PC-9 (cell line): ENCODE measurements at regions not wholly inside any gene's neighbourhood (a gene's known extent, or its start where the extent isn't known, plus 50 kb on each side); places are given as distances from the start of the nearest gene placed in this dataset.
"Not testable (repeated sequence)": the region's sequence is repeated elsewhere in the genome, so short reads cannot be mapped to it uniquely, and the experiment has no call there.

Source experiments
- BruUV-seq: library from RNA; stranded (reverse); fragments of 400-500 nt; replicated peaks from 2 replicates; lab custom pipeline; 2021; lab: Mats Ljungman, UMichigan
- CTCF ChIA-PET: fragments of 300-600 bp; sonication (Branson Sonifier 250); formaldehyde crosslinking; loops from one replicate; lab custom pipeline; 2022; ENCODE audit warnings: antibody characterized with exemption; lab: Charles Lee
- POLR2A ChIA-PET: fragments of 300-600 bp; sonication (Branson Sonifier 250); formaldehyde crosslinking; loops from one replicate; lab custom pipeline; 2022; ENCODE audit warnings: antibody characterized with exemption; ENCODE audit not compliant: unreplicated experiment; lab: Charles Lee
- DNase-seq, 2 experiments: peaks; one replicate each; pipeline versions ENCODE4 v3.0.0 to v3.0.0-alpha.2; 2015 to 2022; ENCODE audit warnings: mixed read lengths in 1 of 2
- H2AFZ ChIP-seq: fragments of 200-600 bp; sonication (generic); 2 replicates; pipeline ENCODE4 v1.8.1; 2017; ENCODE audit warnings: antibody characterized with exemption
- H3F3A ChIP-seq: fragments of 200-600 bp; sonication (generic); 2 replicates; pipeline ENCODE4 v1.8.1; 2017; ENCODE audit warnings: antibody characterized with exemption, mild to moderate bottlenecking, low read depth; ENCODE audit not compliant: insufficient read depth
- H3K27ac ChIP-seq: fragments of 200-600 bp; sonication (generic); 2 replicates; pipeline ENCODE4 v1.6.1; 2016; ENCODE audit warnings: mixed run types
- H3K27me3 ChIP-seq: fragments of 200-600 bp; sonication (generic); 2 replicates; pipeline ENCODE4 v1.6.1; 2016; ENCODE audit warnings: low read depth, mixed run types; ENCODE audit not compliant: insufficient read depth
- H3K36me3 ChIP-seq: fragments of 200-600 bp; sonication (generic); 2 replicates; pipeline ENCODE4 v1.6.1; 2016; ENCODE audit warnings: low read depth, mixed run types
- H3K4me1 ChIP-seq: fragments of 200-600 bp; sonication (generic); replicated peaks from 2 replicates; pipeline ENCODE4 v1.6.1; 2016; ENCODE audit warnings: mixed run types; ENCODE audit not compliant: insufficient read depth
- H3K4me2 ChIP-seq: fragments of 200-600 bp; sonication (generic); 2 replicates; pipeline ENCODE4 v1.6.1; 2017; ENCODE audit warnings: mixed run types
- H3K4me3 ChIP-seq: fragments of 200-600 bp; sonication (generic); 2 replicates; pipeline ENCODE4 v1.6.1; 2016; ENCODE audit warnings: mixed run types
- H3K79me2 ChIP-seq: fragments of 200-600 bp; sonication (generic); 2 replicates; pipeline ENCODE4 v1.6.1; 2017; ENCODE audit warnings: low read depth, mixed run types
- H3K9me2 ChIP-seq: fragments of 200-600 bp; sonication (generic); 2 replicates; pipeline ENCODE4 v1.8.1; 2017; ENCODE audit warnings: mild to moderate bottlenecking; ENCODE audit not compliant: insufficient read depth
- H3K9me3 ChIP-seq: fragments of 200-600 bp; sonication (generic); 2 replicates; pipeline ENCODE4 v1.8.1; 2016; ENCODE audit warnings: low read depth; ENCODE audit not compliant: insufficient read depth
- H4K20me1 ChIP-seq: fragments of 200-600 bp; sonication (generic); 2 replicates; pipeline ENCODE4 v1.8.1; 2017; ENCODE audit not compliant: insufficient read depth
- CTCF ChIP-seq: fragments of 200-600 bp; sonication (generic); conservative IDR thresholded peaks from 2 replicates; pipeline ENCODE4 v1.6.1; 2017; ENCODE audit warnings: mixed run types, antibody characterized with exemption, mild to moderate bottlenecking, moderate library complexity
- EZH2 ChIP-seq: fragments of 200-600 bp; sonication (generic); IDR thresholded peaks from 2 replicates; pipeline ENCODE4 v1.8.0; 2017; ENCODE audit warnings: antibody characterized with exemption, low read depth
- intact Hi-C: fragments of 100-400 bp; cut with micrococcal nuclease; formaldehyde crosslinking; loops from one replicate; pipeline ENCODE4 v1.10.0; 2022; ENCODE audit not compliant: unreplicated experiment

DNA sequence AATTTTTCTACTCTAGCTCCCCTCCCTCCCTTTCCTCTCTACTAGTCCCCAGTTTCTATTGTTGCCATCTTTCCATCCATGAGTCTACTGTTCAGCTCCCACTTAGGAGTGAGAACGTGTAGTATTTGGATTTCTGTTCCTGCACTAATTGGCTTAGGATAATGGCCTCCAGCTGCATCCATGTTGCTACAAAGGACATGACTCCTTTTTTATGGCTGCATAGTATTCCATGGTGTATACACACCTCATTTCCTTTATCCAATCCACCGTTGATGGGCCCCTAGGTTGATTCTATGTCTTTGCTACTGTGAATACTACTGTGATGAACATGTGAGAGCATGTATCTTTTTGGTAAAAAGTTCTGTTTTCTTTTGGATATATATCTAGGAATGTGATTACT, 138.9 kb upstream of the MSX2 start:
- no TSS peak for BruUV-seq
- H3K79me2 ChIP-seq = no peaks in the 10 kb centered on the region
- no peak overlapping the region for H3K4me2 ChIP-seq
- TF ChIP-seq EZH2 = no peak
- TF ChIP-seq CTCF = no peak
- H3K4me3 ChIP-seq = no peak overlapping the region
- no peaks in the 10 kb centered on the region for H3K9me2 ChIP-seq
- H3K4me1 ChIP-seq = 0 out of 2 replicates have a peak, but pooled peaks cover 10% of the 10 kb centered on the region
- no peaks in the 10 kb centered on the region for H4K20me1 ChIP-seq
- CTCF ChIA-PET = no interaction called here
- intact Hi-C loops = no loop called here
- no peaks in the 10 kb centered on the region for H3F3A ChIP-seq
- H2AFZ ChIP-seq = no peak overlapping the region
- H3K36me3 ChIP-seq = no peaks in the 10 kb centered on the region
- POLR2A ChIA-PET = no interaction called here
- H3K27ac ChIP-seq = no peak overlapping the region
- no peak for DNase-seq
- peaks cover 41% of the 10 kb centered on the region for H3K27me3 ChIP-seq
- H3K9me3 ChIP-seq = no peaks in the 10 kb centered on the region

- H4K20me1 ChIP-seq, H3F3A ChIP-seq, H3K4me2 ChIP-seq, H3K9me3 ChIP-seq, H3K79me2 ChIP-seq, BruUV-seq, DNase-seq, H3K9me2 ChIP-seq, POLR2A ChIA-PET, H3K4me3 ChIP-seq, H3K36me3 ChIP-seq, H2AFZ ChIP-seq, intact Hi-C loops, CTCF ChIA-PET, H3K27ac ChIP-seq: not testable (repeated sequence)
- H3K27me3 ChIP-seq = peaks cover 41% of the 10 kb centered on the region
- H3K4me1 ChIP-seq = 0 out of 2 replicates have a peak, but pooled peaks cover 10% of the 10 kb centered on the region
These were observed 138.2 kb upstream of the MSX2 start for GRCh38 chr5:174586163-174586562.

- no peak for TF ChIP-seq CTCF
- TF ChIP-seq EZH2 = no peak
- CTCF ChIA-PET = no interaction called here
- H3K9me3 ChIP-seq = no peaks in the 10 kb centered on the region
- H3K79me2 ChIP-seq = no peaks in the 10 kb centered on the region
- no peaks in the 10 kb centered on the region for H4K20me1 ChIP-seq
- 0 out of 2 replicates have a peak, but pooled peaks cover 10% of the 10 kb centered on the region for H3K4me1 ChIP-seq
- POLR2A ChIA-PET = no interaction called here
- no peaks in the 10 kb centered on the region for H3K9me2 ChIP-seq
- no peaks in the 10 kb centered on the region for H3K36me3 ChIP-seq
- 0 out of 2 replicates have a peak overlapping the region, but pooled peaks have one; percentile 27 for H3K27ac ChIP-seq
- DNase-seq = no peak
- H2AFZ ChIP-seq = no peak overlapping the region
- BruUV-seq = no TSS peak
- intact Hi-C loops = no loop called here
- H3K4me2 ChIP-seq = no peak overlapping the region
- H3K4me3 ChIP-seq = no peak overlapping the region
- peaks cover 53% of the 10 kb centered on the region for H3K27me3 ChIP-seq
- H3F3A ChIP-seq = no peaks in the 10 kb centered on the region
These were observed 135.4 kb upstream of the MSX2 start for GRCh38 chr5:174589011-174589410.

- Histone ChIP-seq H3F3A (no peaks in the 10 kb centered on the region), H2AFZ (no peak overlapping the region), H4K20me1 (no peaks in the 10 kb centered on the region), H3K9me3 (no peaks in the 10 kb centered on the region), H3K4me1 (0 out of 2 replicates have a peak, but pooled peaks cover 10% of the 10 kb centered on the region), H3K9me2 (no peaks in the 10 kb centered on the region), H3K36me3 (no peaks in the 10 kb centered on the region), H3K27ac (0 out of 2 replicates have a peak overlapping the region, but pooled peaks have one; percentile 27), H3K4me3 (no peak overlapping the region), H3K4me2 (0 out of 2 replicates have a peak overlapping the region, but pooled peaks have one; percentile 12), H3K27me3 (peaks cover 56% of the 10 kb centered on the region), H3K79me2 (no peaks in the 10 kb centered on the region)
- DNase-seq = peak in 1 of 2 experiments; percentile 58
- TF ChIP-seq EZH2 (no peak), CTCF (no peak)
- BruUV-seq = no TSS peak
- POLR2A ChIA-PET = no interaction called here
- CTCF ChIA-PET = no interaction called here
- intact Hi-C loops = no loop called here
These were observed 134.8 kb upstream of the MSX2 start for GRCh38 chr5:174589599-174589998.
